MM.1S (cell line): ENCODE measurements at regions not wholly inside any gene's neighbourhood (a gene's known extent, or its start where the extent isn't known, plus 50 kb on each side); places are given as distances from the start of the nearest gene placed in this dataset.

ENCODE experiments used
- DNase-seq: peaks from one replicate; pipeline ENCODE4 v3.0.0-alpha.2; 2015
- H2AFZ ChIP-seq: fragments of 300-600 bp; sonication (generic); 2 replicates; pipeline ENCODE4 v1.6.0; 2016; ENCODE audit warnings: antibody characterized with exemption, low read length
- H3F3A ChIP-seq: fragments of 300-600 bp; sonication (generic); 2 replicates; pipeline ENCODE4 v1.6.1; 2016; ENCODE audit warnings: mild to moderate bottlenecking, antibody characterized with exemption, low read length, moderate library complexity, mixed read lengths; ENCODE audit not compliant: insufficient read depth
- H3K27ac ChIP-seq: fragments of 300-600 bp; sonication (generic); 2 replicates; pipeline ENCODE4 v1.5.1; 2016; ENCODE audit warnings: mild to moderate bottlenecking, low read length
- H3K27me3 ChIP-seq: fragments of 300-600 bp; sonication (generic); replicated peaks from 2 replicates; pipeline ENCODE4 v1.6.0; 2016; ENCODE audit warnings: low read length; ENCODE audit not compliant: insufficient read depth
- H3K36me3 ChIP-seq: fragments of 300-600 bp; sonication (generic); replicated peaks from 2 replicates; pipeline ENCODE4 v1.6.1; 2016; ENCODE audit warnings: mild to moderate bottlenecking, low read length, mixed read lengths; ENCODE audit not compliant: insufficient read depth
- H3K4me1 ChIP-seq: fragments of 300-600 bp; sonication (generic); 2 replicates; pipeline ENCODE4 v1.6.1; 2016; ENCODE audit warnings: low read length, mixed read lengths
- H3K4me2 ChIP-seq: fragments of 300-600 bp; sonication (generic); 2 replicates; pipeline ENCODE4 v1.6.0; 2016; ENCODE audit warnings: low read depth, low read length
- H3K4me3 ChIP-seq: fragments of 300-600 bp; sonication (generic); 2 replicates; pipeline ENCODE4 v1.5.1; 2016; ENCODE audit warnings: low read length, mixed read lengths
- H3K79me2 ChIP-seq: fragments of 300-600 bp; sonication (generic); 2 replicates; pipeline ENCODE4 v1.6.1; 2016; ENCODE audit warnings: mixed run types, low read length, mixed read lengths
- H3K9ac ChIP-seq: fragments of 300-600 bp; sonication (generic); 2 replicates; pipeline ENCODE4 v1.6.1; 2016; ENCODE audit warnings: low read length, mixed read lengths
- H3K9me2 ChIP-seq: fragments of 300-600 bp; sonication (generic); replicated peaks from 2 replicates; pipeline ENCODE4 v1.6.1; 2016; ENCODE audit warnings: mild to moderate bottlenecking, low read length, mixed read lengths; ENCODE audit not compliant: insufficient read depth
- H3K9me3 ChIP-seq: fragments of 300-600 bp; sonication (generic); replicated peaks from 2 replicates; pipeline ENCODE4 v1.6.1; 2016; ENCODE audit warnings: mild to moderate bottlenecking, low read length, mixed read lengths; ENCODE audit not compliant: insufficient read depth
- H4K20me1 ChIP-seq: fragments of 300-600 bp; sonication (generic); 2 replicates; pipeline ENCODE4 v1.6.1; 2016; ENCODE audit warnings: mild to moderate bottlenecking, low read length, moderate library complexity, mixed read lengths; ENCODE audit not compliant: insufficient read depth
- EZH2 ChIP-seq: fragments of 300-600 bp; sonication (generic); optimal IDR thresholded peaks from 2 replicates; pipeline ENCODE3; 2017; ENCODE audit warnings: low read depth, mild to moderate bottlenecking, antibody characterized with exemption, low read length, mixed read lengths
- EZH2phosphoT487 ChIP-seq: fragments of 300-600 bp; sonication (generic); IDR thresholded peaks from 2 replicates; pipeline ENCODE4 v1.6.1; 2018; ENCODE audit warnings: antibody characterized with exemption, low read length
- TF ChIP-seq, protein P1 (sequence below): fragments of 300-600 bp; sonication (generic); IDR thresholded peaks from 2 replicates; pipeline ENCODE4 v1.5.1; 2016; ENCODE audit warnings: antibody characterized with exemption, low read length, mixed read lengths

DNA sequence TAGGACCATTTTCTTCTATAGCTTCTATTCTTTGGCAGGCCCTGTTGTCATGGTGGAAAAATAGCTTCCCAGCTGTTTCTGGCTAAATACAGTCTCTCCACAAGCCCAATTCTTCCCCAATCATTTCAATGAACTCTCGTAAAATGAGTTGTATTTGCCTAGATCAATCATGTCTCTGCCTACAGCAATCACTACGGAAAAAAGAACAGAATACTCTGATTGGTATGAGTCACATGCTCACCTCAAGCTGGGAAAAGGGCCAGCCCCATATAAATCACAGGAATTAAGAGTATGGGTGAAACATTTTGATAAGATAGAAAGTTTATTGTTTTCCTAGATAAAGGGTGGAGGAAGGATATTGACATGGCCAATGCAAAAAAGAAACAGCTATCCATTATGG, 711.4 kb downstream of the EFNA5 start:
- Histone ChIP-seq H2AFZ (no peak overlapping the region), H3K9me2 (no peaks in the 10 kb centered on the region), H3K4me3 (no peak overlapping the region), H3K9me3 (no peaks in the 10 kb centered on the region), H3K27me3 (no peaks in the 10 kb centered on the region), H3K27ac (no peak overlapping the region), H3K9ac (no peak overlapping the region), H3K4me2 (no peak overlapping the region), H3F3A (no peaks in the 10 kb centered on the region), H3K36me3 (no peaks in the 10 kb centered on the region), H3K79me2 (no peaks in the 10 kb centered on the region), H3K4me1 (no peaks in the 10 kb centered on the region), H4K20me1 (no peaks in the 10 kb centered on the region)
- DNase-seq, result no peak
- TF ChIP-seq EZH2phosphoT487 (no peak), EZH2 (no peak)
- TF ChIP-seq, protein P1, sequence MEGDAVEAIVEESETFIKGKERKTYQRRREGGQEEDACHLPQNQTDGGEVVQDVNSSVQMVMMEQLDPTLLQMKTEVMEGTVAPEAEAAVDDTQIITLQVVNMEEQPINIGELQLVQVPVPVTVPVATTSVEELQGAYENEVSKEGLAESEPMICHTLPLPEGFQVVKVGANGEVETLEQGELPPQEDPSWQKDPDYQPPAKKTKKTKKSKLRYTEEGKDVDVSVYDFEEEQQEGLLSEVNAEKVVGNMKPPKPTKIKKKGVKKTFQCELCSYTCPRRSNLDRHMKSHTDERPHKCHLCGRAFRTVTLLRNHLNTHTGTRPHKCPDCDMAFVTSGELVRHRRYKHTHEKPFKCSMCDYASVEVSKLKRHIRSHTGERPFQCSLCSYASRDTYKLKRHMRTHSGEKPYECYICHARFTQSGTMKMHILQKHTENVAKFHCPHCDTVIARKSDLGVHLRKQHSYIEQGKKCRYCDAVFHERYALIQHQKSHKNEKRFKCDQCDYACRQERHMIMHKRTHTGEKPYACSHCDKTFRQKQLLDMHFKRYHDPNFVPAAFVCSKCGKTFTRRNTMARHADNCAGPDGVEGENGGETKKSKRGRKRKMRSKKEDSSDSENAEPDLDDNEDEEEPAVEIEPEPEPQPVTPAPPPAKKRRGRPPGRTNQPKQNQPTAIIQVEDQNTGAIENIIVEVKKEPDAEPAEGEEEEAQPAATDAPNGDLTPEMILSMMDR, result no peak

DNA sequence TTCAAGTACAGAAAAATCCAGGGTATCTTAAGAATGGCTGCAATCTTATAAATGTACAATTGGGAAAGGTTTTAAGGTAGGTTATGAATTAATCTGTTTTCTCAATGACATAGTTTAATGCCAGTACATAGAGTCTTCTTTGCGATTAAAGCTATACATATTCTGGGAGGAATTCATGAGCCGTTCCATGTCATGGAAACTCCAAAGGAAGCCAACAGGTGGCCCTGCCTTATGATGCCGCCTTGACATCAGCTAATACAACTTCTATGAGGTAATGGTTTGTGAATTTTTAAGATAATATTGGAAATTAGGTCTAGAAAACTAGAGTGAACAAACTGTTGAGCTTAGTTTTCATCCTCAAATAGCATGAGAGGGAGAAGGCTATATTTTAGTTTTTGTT, 713.4 kb downstream of the EFNA5 start:
- TF ChIP-seq EZH2phosphoT487 (no peak), EZH2 (no peak)
- H3K4me3 ChIP-seq, result no peak overlapping the region
- no peaks in the 10 kb centered on the region for H3F3A ChIP-seq
- no peak overlapping the region for H3K9ac ChIP-seq
- H3K79me2 ChIP-seq, result no peaks in the 10 kb centered on the region
- H4K20me1 ChIP-seq, result no peaks in the 10 kb centered on the region
- H3K4me2 ChIP-seq, result no peak overlapping the region
- H2AFZ ChIP-seq, result no peak overlapping the region
- no peaks in the 10 kb centered on the region for H3K9me2 ChIP-seq
- no peaks in the 10 kb centered on the region for H3K27me3 ChIP-seq
- H3K4me1 ChIP-seq, result no peaks in the 10 kb centered on the region
- DNase-seq, result no peak
- no peaks in the 10 kb centered on the region for H3K9me3 ChIP-seq
- H3K27ac ChIP-seq, result no peak overlapping the region
- no peaks in the 10 kb centered on the region for H3K36me3 ChIP-seq

DNA sequence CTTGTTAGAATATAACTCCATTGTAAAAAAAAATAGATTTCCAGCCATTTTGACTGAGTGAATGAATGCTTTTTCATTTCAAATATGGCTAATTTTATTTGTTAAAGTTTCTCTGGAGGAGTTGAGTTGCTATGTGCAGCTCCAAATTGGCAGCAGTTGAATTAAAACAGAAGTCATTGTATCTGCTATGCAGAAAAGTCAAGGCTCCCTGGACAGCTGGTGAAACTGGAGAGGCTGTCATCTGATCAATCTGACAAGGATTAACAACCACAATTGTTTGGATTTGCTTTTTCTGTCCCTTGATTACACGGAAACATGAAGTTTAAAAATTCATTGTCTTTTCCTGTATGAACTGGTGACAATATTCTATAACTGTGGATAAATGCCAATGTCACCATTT, 713.9 kb downstream of the EFNA5 start:
- Histone ChIP-seq H3K9me3 (no peaks in the 10 kb centered on the region), H3K9me2 (no peaks in the 10 kb centered on the region), H2AFZ (no peak overlapping the region), H3K9ac (no peak overlapping the region), H3K27me3 (no peaks in the 10 kb centered on the region), H3K79me2 (no peaks in the 10 kb centered on the region), H3K36me3 (no peaks in the 10 kb centered on the region), H3F3A (no peaks in the 10 kb centered on the region), H3K4me2 (no peak overlapping the region), H3K4me3 (no peak overlapping the region), H4K20me1 (no peaks in the 10 kb centered on the region), H3K4me1 (no peaks in the 10 kb centered on the region), H3K27ac (no peak overlapping the region)
- DNase-seq, result no peak
- TF ChIP-seq EZH2 (no peak), EZH2phosphoT487 (no peak)
- TF ChIP-seq, protein P1, result no peak

DNA sequence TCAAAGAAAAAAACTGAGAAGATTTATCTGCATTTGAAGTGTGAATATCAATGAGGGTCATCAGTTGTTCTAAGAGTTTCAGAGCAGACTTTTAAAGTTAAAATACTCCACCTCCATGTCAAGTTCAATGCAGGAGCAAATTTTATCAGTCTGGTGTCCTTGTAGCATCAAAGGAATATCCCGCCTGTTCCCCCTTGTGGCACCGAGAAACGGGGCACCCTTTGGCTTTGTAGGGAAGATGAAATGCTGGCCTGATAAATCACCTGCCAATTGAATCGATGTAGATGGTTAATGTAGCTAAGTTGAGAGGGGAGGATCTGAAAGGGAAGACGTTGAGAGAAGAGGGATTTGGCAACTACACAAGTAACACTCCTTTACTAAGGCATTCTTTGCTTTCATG, 714.5 kb downstream of the EFNA5 start:
- Histone ChIP-seq H3K4me3 (no peak overlapping the region), H3K9me2 (no peaks in the 10 kb centered on the region), H3K27me3 (no peaks in the 10 kb centered on the region), H3F3A (no peaks in the 10 kb centered on the region), H3K27ac (no peak overlapping the region), H3K79me2 (no peaks in the 10 kb centered on the region), H3K9me3 (no peaks in the 10 kb centered on the region), H3K4me2 (no peak overlapping the region), H3K9ac (no peak overlapping the region), H3K4me1 (no peaks in the 10 kb centered on the region), H3K36me3 (no peaks in the 10 kb centered on the region), H2AFZ (no peak overlapping the region), H4K20me1 (no peaks in the 10 kb centered on the region)
- no peak for TF ChIP-seq EZH2phosphoT487
- TF ChIP-seq, protein P1, result no peak
- TF ChIP-seq EZH2, result no peak
- DNase-seq, result no peak
